GM19025 (cell line): ENCODE measurements at regions not wholly inside any gene's neighbourhood (a gene's known extent, or its start where the extent isn't known, plus 50 kb on each side); places are given as distances from the start of the nearest gene placed in this dataset.
"Not testable (repeated sequence)": the region's sequence is repeated elsewhere in the genome, so short reads cannot be mapped to it uniquely, and the experiment has no call there.

ENCODE experiments used
- ATAC-seq: cut with Tn5 transposase; IDR thresholded peaks from one replicate; pipeline ENCODE4 v1.9.1; 2021; ENCODE audit warnings: mild to moderate bottlenecking, low read depth, moderate library complexity; ENCODE audit not compliant: unreplicated experiment

DNA sequence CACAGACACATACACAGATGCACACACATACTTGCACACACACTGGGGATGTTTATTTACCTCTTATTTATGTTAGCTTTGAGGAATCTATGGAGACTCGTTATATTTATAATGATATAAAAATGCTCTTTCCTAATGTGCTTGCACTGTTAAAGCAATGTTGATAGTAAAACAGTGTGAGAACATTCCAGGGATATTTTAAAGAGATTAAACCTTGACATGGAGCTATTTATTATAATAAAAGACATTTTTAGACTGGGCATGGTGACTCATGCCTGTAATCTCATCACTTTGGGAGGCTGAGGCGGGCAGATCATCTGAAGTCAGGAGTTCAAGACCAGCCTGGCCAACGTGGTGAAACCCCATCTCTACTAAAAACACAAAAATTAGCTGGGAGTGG lies 557.3 kb upstream of the ZNF804A start:
- ATAC-seq = no peak

DNA sequence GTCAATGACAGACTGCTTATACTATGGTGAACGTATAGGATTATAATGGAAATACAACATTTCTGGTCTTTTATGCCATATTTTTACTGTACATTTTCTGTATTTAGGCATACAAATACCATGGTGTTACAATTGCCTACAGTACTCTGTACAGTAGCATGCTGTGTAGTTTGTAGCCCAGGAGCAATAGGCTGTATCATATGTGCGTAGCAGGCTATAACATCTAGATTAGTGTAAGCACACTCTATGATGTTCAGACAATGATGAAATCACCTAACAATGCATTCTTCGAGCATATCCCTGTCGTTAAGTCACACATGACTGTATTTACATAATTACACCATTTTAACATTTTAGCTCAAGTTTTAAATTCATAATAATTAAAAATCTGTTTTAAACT lies 556.6 kb upstream of the ZNF804A start:
- ATAC-seq = no peak

DNA sequence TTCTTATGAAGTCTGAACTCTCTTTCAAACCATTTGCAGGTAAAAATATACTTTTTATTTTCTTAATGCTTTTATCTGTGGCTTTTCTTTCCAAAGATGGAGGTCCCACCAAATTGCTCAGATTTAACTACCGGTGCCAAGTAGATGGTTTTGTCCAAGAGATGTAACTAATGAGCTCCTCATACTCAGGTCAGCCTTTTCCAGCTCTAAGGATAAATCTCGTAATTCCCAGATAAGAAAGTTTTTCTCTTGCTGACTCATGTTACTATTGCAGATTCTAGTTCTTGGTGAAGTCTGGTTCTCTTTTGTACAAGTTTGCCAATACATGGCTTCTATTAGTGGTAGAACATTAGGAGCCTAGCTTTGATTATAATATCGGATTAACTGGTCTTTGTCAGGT lies 550.8 kb upstream of the ZNF804A start:
- ATAC-seq = no peak

DNA sequence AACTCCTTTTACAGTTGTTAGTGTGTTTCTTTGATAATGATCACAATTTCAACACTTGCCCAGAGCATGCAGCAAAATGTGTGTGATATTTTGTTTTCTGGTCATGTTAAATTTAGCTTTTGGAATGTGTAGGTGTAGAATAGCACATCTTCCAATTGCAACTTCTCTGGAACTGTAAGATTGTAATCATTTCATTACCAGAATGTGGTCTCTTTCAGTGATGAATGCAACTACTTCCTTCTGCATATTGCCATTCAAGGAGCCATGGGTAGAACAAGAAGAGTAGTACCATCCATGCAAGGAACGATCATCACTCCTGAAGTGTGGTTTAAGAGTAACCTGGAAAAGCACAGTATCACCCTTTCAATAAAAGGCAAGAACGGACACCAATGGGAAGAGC lies 548.8 kb upstream of the ZNF804A start:
- no peak for ATAC-seq

DNA sequence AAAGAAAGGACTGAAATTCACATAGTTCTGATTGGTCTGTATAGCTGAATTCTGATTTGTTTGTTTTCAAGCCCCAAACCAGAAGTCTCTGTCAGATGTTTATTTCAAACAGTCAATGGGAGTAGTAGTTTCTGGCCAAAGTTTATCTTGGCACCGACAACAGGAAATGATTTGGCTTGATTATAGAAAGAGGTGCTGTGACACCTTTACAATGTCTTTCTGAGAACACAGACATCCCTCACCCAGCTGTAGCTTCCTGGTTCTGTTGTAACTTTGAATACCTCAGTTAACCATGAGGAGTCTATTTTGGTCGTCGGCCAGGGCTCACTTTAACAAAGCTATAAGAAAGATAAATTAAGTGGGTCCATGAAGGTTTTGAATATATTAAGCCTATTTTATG lies 545.0 kb upstream of the ZNF804A start:
- ATAC-seq = no peak

DNA sequence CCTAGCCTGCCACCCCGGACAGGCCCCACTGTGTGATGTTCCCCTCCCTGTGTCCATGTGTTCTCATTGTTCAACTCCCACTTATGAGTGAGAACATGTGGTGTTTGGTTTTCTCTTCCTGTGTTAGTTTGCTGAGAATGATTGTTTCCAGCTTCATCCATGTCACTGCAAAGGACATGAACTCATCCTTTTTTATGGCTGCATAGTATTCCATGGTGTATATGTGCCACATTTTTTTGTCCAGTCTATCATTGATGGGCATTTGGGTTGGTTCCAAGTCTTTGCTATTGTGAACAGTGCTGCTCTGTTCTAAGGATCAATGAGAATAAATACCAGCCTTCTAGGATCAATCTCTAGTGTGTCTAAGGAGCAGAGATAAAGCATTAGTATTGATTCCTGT lies 543.9 kb upstream of the ZNF804A start:
- ATAC-seq = not testable (repeated sequence)

DNA sequence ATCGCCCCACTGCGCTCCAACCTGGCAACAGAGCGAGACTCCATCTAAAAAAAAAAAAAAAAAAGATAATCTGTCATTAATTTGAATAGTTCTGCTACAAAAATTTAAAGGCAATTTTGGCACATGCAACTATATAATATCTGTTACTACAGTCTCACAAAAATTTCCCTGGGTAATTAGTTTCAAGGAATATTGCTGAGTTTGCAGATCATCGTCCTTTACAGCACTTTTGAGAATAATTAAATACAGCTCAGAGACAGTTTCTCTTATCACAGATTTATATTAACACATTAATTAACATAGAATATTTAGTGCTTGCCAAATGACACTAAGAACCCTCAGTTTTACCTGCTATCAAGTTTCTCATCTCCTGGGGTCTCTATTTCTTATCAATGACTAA lies 540.4 kb upstream of the ZNF804A start:
- ATAC-seq = no peak

DNA sequence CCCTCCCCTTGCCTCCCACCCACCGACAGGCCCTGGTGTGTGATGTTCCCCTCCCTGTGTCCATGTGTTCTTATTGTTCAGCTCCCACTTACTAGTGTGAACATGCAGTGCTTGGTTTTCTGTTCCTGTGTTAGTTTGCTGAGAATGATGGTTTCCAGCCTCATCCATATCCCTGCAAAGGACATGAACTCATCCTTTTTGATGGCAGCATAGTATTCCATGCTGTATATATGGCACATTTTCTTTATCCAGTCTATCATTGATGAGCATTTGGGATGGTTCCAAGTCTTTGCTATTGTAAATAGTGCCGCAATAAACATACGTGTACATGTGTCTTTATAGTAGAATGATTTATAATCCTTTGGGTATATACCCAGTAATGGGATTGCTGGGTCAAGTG lies 538.1 kb upstream of the ZNF804A start:
- ATAC-seq = not testable (repeated sequence)

DNA sequence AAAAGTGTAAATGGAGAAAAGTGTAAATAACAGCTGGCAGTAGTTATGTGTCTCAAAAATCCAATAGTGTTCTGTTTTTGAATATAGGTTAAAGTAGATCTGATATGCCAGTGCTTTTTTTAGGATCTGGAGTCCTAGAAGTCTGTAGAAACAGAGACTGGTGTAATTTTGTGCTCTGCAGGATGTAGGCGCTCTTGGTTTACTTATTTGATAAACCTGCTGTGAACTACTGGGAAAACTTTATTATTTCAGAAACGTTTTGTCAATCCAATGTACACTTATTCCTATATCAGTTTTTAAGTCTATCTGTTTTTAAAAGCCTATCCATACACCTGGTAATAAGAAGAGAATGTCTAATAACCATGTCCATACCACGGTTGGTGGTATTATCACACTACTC lies 530.8 kb upstream of the ZNF804A start:
- no peak for ATAC-seq

DNA sequence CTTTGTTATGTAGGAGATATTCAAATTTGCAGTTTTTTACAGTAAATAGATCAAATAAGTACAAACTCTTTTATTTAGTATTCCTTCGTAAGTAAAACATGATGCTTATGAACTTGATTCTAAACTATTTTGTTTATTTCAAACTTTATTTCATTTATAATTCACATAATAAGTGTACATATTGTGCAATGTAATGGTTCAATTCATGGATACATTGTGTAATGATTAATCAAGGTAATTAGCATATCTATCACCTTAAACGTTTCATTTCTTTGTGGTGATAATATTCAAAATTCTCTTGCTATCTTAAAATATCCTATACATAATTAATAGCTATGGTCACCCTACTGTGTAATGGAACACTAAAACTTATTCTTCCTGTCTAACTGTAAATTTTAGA lies 525.9 kb upstream of the ZNF804A start:
- no peak for ATAC-seq

DNA sequence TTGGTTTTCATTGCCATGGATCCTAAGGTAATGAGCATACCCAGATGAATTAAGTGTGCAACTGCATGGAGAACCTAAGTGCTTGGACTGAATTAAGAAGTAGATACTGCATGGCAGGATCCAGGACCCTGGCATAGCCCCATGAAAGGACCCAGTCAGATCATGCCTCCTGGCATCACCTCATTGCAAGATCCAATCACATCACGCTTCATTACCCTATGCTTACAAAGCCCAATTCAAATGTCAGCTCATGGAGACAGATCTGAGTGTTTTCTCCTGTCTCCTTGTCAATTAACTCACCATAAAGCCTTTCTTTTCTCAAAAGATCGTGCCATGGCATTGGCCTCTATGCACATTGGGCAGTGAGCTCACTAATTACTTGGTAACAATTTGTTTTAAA lies 519.8 kb upstream of the ZNF804A start:
- no peak for ATAC-seq

DNA sequence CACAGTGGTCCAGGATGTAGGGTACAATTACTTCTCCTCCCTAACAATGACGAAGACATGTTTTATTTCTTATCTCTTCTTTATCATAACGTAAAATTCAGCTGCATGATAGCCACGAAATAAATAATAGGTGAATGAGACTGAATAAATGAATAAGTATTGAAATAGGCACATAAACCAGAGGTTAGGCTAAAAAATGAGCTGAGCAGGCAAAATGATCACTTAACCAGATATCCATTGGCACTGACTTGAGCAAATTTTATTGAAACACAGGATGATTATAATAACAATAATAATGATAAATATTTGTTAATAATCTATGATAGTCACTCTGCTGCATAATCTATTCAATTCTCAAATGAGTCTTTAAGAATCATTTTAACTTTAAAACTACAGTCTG lies 506.9 kb upstream of the ZNF804A start:
- ATAC-seq = no peak

DNA sequence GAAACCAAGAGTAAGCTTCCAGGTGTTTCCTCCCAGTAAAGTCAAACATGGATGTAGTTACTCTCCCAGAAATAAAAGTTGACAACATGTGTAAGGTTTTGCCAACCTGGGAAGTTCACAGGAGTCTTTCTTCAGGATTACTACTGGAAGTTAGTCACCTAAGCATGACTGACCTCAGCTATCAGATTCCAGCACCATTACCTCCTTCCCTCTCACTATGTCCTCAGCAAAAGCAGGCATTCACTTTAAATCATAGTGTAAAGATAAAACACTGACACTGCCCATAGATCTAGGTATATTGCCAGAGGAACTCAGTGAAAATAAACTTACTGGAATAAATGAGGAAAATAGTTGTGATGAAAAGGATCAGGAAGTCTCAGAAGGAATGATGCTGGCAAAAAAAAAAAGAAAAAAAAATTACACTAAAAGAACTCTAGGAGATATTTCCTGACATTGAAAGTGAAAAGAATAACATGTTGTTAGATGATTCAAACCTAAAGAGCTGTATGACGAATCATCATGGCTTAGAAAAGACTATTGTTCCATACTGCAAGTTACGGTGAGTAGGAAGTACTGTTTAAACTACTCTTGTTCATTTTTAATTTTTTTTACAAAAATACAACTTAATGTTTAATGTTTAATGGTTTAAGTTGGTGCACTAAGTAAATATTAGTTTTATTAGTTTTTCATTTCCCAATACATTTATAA lies 484.5 kb upstream of the ZNF804A start:
- ATAC-seq = no peak

DNA sequence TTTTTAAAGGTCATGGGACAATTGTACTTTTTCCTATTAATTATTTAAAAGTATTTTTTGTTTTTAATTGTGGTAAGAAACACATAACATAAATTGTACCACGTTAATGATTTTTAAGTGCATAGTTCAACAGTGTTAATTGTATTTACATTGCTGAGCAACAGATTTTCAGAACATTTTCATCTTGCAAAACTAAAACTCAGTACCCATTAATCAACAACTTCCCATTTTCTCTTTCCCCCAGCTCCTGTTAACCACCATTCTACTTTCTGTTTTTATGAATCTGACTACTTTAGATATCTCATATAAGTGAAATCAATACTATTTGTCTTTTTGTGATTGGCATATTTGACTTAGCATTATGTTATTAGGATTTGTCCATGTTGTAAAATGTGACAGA lies 483.9 kb upstream of the ZNF804A start:
- ATAC-seq = peak; percentile 41

DNA sequence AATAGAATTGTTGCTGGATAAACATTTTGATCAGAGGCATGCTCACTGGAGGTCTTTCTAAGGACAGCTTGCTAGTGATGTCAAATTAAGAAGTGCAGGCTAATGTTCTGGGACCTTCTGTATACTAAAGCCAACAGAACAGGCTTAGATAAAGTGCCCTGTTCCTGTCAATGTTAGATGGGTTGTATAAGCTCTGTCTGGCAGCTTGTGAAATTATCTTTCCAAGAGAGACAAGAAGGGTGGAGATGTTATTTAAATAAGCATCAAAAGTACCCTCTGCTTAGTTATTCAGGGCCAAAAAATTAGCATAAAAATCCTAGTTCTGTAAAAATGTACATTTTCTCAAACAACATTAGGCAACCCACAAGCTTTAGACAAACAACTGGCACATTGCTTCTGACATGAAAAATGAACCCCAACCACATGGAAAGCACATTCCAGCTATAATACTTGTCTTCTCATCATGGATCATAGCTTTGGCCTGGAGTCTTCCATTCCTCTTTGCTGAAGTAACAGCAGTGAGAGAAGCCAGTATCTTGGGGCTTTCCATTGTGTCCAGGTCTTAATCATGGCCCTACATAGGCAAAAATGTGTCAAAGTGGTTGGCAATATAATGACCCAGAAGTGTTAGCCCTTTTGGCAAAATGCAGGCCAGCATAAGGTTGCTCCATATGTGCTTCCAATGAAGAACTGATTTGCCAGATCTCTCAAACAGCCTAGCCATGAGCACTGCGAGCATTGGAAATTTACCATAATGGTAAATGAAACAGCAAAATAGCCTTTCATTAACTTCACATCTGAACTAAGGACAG lies 478.1 kb upstream of the ZNF804A start:
- ATAC-seq = no peak

DNA sequence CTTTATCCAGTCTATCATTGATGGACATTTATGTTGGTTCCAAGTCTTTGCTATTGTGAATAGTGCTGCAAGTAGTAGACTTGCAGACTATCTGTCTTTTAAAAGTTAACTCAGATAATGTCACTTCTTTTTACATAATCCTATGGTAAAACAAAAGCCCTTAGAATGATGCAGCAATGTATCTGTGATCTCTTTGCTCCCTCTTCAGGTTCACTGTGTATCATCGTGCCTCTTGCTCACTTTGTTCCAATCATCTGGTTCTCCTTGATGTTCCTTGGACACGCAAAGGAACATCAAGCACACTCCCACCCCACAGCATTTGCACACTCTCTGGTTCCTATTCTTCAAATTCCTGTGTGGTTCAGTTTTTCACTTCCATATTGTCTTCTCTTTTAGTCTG lies 472.5 kb upstream of the ZNF804A start:
- ATAC-seq = no peak

DNA sequence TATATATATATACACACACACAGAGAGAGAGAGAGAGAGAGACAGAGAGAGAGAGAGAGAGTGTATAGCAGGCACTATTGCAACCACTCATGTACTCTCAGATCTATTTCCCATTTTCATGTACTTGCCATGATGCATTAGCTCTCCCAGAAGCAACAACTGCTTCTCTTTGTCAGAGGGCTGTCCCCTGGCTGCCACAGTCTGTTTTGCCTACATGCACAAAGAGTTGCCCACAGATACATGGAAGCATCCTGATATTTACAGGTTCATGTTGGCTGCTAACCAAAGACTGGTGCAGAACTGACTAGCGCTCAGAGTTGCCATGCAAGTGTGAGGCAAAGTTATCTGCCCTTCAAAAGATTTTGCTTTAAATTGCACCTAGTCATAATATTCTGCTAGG lies 469.3 kb upstream of the ZNF804A start:
- no peak for ATAC-seq

DNA sequence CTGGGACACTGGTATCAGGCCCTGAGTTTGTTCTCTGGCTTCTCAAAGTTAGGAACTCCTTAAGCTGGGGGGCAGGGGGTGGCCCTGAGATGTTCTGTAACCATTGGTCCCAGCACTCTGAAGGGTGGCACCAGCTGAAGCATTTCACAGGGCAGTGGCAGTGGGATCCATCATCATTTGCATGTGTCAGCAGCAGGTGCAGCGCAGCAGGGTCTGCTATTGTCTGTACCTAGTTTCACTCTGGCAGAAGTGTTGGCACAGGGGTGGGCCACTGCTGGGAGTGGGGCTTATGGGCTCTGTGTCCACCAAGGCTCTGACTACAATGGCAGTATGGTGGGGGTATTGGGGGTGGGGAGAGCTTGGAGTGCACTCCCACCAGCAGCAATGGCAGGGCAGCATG lies 460.4 kb upstream of the ZNF804A start:
- ATAC-seq = no peak

DNA sequence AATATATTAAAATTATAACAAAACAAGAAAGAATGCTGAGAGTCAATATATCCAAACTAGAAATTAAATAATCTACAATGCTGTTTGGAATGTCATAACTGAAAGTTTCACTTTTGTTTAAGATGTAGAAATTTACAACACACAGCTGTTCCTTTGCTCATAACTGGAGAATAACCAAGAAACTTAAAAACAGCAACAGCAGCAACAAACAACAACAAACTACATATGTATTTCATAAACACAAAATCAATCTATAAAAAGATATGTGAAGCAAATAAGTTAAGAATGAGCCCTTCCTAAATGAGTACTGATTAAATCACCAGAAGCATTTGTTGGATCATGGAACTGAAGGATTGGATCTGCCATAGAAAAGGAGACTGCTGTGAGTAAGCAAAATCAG lies 456.5 kb upstream of the ZNF804A start:
- ATAC-seq = no peak

DNA sequence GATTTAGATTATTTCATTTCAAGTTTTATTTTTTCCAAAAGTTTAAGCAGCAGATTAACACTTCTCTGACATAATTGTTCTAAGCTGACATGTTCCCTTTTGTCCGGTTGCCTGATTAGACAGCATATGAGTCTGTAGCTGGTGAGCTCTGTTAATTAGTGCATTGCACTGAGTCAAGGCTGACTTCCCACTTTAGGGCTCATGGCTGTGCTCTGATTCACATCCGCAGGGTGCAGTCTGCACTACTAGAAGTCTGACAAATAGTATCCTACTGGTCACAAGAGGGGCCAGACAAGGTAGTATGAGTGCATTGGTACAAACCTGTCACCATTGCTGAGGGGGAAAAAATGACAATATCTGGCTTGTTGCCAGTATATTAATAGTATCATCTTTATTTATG lies 443.9 kb upstream of the ZNF804A start:
- no peak for ATAC-seq

DNA sequence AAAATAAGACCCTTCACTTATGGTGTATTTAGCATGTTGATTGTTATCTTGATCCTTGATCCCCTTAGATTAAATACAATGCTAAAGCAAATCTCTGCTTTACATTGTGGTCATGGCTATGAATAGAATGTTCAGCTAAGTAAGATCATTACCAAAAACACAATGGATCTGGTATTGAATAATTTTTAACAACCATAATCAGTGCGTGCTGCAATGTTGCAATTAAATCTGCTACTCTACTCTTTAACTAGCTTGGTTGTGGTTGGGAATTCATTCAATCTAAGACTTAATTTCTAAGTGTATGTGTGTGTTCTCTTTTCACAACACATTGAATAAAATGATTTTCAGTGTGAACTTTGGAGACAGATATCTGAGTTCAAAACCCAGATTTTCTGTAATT lies 442.5 kb upstream of the ZNF804A start:
- no peak for ATAC-seq

DNA sequence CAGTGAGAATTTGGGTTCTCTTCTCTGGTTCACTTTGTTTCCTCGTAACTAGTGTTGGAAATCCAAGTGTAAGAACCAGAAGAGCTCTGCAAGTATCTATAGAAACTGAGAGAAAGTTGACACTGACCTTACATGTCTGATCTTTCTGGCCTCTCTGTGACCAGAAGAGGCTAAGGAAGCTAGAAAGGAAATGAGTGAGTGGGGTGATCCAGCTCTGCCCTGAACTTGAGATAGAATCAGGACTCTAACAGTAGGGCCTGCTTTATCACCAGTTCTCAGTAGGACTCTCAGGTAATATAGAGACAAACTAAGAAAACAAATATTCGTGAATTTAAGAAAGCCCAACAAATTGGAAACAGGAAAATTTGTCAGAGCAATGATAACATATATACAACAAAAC lies 441.2 kb upstream of the ZNF804A start:
- no peak for ATAC-seq
